Body of pancreas (tissue), 4 donors: ENCODE measurements at regions not wholly inside any gene's neighbourhood (a gene's known extent, or its start where the extent isn't known, plus 50 kb on each side); places are given as distances from the start of the nearest gene placed in this dataset.

Experiments
- CTCF ChIP-seq, 7 experiments: fragments of 450-650 bp in 4 of 7; fragments of 200-600 bp in 3 of 7; sonication (generic) in 3 of 7; IDR thresholded peaks; one replicate each; pipeline ENCODE4 v1.5.1; 2016 to 2019; ENCODE audit warnings: antibody characterized with exemption in 7 of 7
- POLR2A ChIP-seq, 3 donors: fragments of 450-650 bp; IDR thresholded peaks; one replicate each; pipeline ENCODE4 v1.6.1; 2016; ENCODE audit warnings: antibody characterized with exemption in 3 of 3, mild to moderate bottlenecking in 2 of 3

GRCh38 chr21:41032541-41032940 is 135.4 kb upstream of the BACE2 start:
- TF ChIP-seq POLR2A (IDR thresholded peaks at IDR 0.05): no peak
- TF ChIP-seq CTCF (IDR thresholded peaks at IDR 0.05): no peak
